GM03348 (cell line): ENCODE measurements at regions not wholly inside any gene's neighbourhood (a gene's known extent, or its start where the extent isn't known, plus 50 kb on each side); places are given as distances from the start of the nearest gene placed in this dataset.

Experiments
- DNase-seq: peaks from one replicate; pipeline ENCODE4 v3.0.0; 2012; ENCODE audit warnings: low spot score

- peak; percentile 47 for DNase-seq
Measured at GRCh38 chr4:181684310-181684709, 558.9 kb upstream of the TENM3 start.

GRCh38 chr4:181685461-181685860, 557.7 kb upstream of the TENM3 start:
- peak; percentile 34 for DNase-seq

GRCh38 chr4:181685911-181686310, 557.3 kb upstream of the TENM3 start:
- peak; percentile 67 for DNase-seq

GRCh38 chr4:181687116-181687515, 556.1 kb upstream of the TENM3 start:
- peak; percentile 13 for DNase-seq

GRCh38 chr4:181688432-181688831, 554.8 kb upstream of the TENM3 start:
- DNase-seq: peak; percentile 15

- no peak for DNase-seq
Measured at GRCh38 chr4:181688872-181689271, 554.3 kb upstream of the TENM3 start.

- no peak for DNase-seq
Measured at GRCh38 chr4:181690498-181690897, 552.7 kb upstream of the TENM3 start.

- DNase-seq: no peak
Measured at GRCh38 chr4:181692965-181693364, 550.2 kb upstream of the TENM3 start.

- DNase-seq: no peak
Measured at GRCh38 chr4:181693517-181693916, 549.7 kb upstream of the TENM3 start.

GRCh38 chr4:181698221-181698620, 545.0 kb upstream of the TENM3 start:
- DNase-seq: no peak

GRCh38 chr4:181701214-181701613, 542.0 kb upstream of the TENM3 start:
- no peak for DNase-seq

GRCh38 chr4:181701894-181702293, 541.3 kb upstream of the TENM3 start:
- no peak for DNase-seq

- no peak for DNase-seq
Measured at GRCh38 chr4:181702864-181703495, 540.2 kb upstream of the TENM3 start.

GRCh38 chr4:181710143-181710542, 533.1 kb upstream of the TENM3 start:
- DNase-seq: no peak

- no peak for DNase-seq
Measured at GRCh38 chr4:181711387-181711786, 531.8 kb upstream of the TENM3 start.

- DNase-seq: no peak
Measured at GRCh38 chr4:181728305-181728966, 514.8 kb upstream of the TENM3 start.

- DNase-seq: no peak
Measured at GRCh38 chr4:181731900-181732299, 511.3 kb upstream of the TENM3 start.

- DNase-seq: no peak
Measured at GRCh38 chr4:181737744-181738143, 505.5 kb upstream of the TENM3 start.

- no peak for DNase-seq
Measured at GRCh38 chr4:181739031-181739430, 504.2 kb upstream of the TENM3 start.

GRCh38 chr4:181741513-181741912, 501.7 kb upstream of the TENM3 start:
- DNase-seq: no peak

- DNase-seq: no peak
Measured at GRCh38 chr4:181745933-181746625, 497.1 kb upstream of the TENM3 start.

GRCh38 chr4:181748581-181748980, 494.6 kb upstream of the TENM3 start:
- DNase-seq: no peak

GRCh38 chr4:181752516-181752915, 490.7 kb upstream of the TENM3 start:
- no peak for DNase-seq
